KMS-11 (cell line): ENCODE measurements at regions not wholly inside any gene's neighbourhood (a gene's known extent, or its start where the extent isn't known, plus 50 kb on each side); places are given as distances from the start of the nearest gene placed in this dataset.

ENCODE experiments used
- H2AFZ ChIP-seq: fragments of 200-600 bp; sonication (generic); 2 replicates; pipeline ENCODE4 v1.6.1; 2016; ENCODE audit warnings: antibody characterized with exemption, mixed run types, low read depth
- H3K27ac ChIP-seq: fragments of 200-600 bp; sonication (generic); 2 replicates; pipeline ENCODE4 v1.6.1; 2016; ENCODE audit warnings: mild to moderate bottlenecking, mixed run types
- H3K27me3 ChIP-seq: fragments of 200-600 bp; sonication (generic); 2 replicates; pipeline ENCODE4 v1.6.1; 2017; ENCODE audit warnings: mild to moderate bottlenecking, low read depth, mixed run types, moderate library complexity; ENCODE audit not compliant: insufficient read depth
- H3K36me3 ChIP-seq: fragments of 200-600 bp; sonication (generic); 2 replicates; pipeline ENCODE4 v1.6.1; 2017; ENCODE audit warnings: mild to moderate bottlenecking, mixed run types; ENCODE audit not compliant: insufficient read depth
- H3K4me1 ChIP-seq: fragments of 200-600 bp; sonication (generic); 2 replicates; pipeline ENCODE4 v1.6.1; 2016; ENCODE audit warnings: mild to moderate bottlenecking, low read depth, mixed run types; ENCODE audit not compliant: poor library complexity, severe bottlenecking
- H3K4me2 ChIP-seq: fragments of 200-600 bp; sonication (generic); 2 replicates; pipeline ENCODE4 v1.7.0; 2016; ENCODE audit warnings: mild to moderate bottlenecking, mixed run types
- H3K4me3 ChIP-seq: fragments of 200-600 bp; sonication (generic); IDR thresholded peaks from 2 replicates; pipeline ENCODE4 v1.6.1; 2017; ENCODE audit warnings: low read depth, low read length, mixed read lengths; ENCODE audit not compliant: insufficient read depth
- H3K79me2 ChIP-seq: fragments of 200-600 bp; sonication (generic); 2 replicates; pipeline ENCODE4 v1.6.1; 2016; ENCODE audit warnings: low read depth, mixed run types; ENCODE audit not compliant: insufficient read depth
- H3K9ac ChIP-seq: fragments of 200-600 bp; sonication (generic); 2 replicates; pipeline ENCODE4 v1.6.1; 2016; ENCODE audit warnings: mild to moderate bottlenecking, mixed run types
- H4K20me1 ChIP-seq: fragments of 200-600 bp; sonication (generic); 2 replicates; pipeline ENCODE4 v1.6.1; 2016; ENCODE audit warnings: mild to moderate bottlenecking, mixed run types; ENCODE audit not compliant: insufficient read depth
- CTCF ChIP-seq: fragments of 200-600 bp; sonication (generic); conservative IDR thresholded peaks from 2 replicates; pipeline ENCODE4 v1.6.1; 2017; ENCODE audit warnings: low read depth, mild to moderate bottlenecking, antibody characterized with exemption, low read length, moderate library complexity, mixed read lengths

- Histone ChIP-seq H3K9ac (no peak overlapping the region), H3K4me3 (no peak overlapping the region), H3K4me1 (peaks cover 9% of the 10 kb centered on the region), H3K36me3 (no peaks in the 10 kb centered on the region), H3K27me3 (no peaks in the 10 kb centered on the region), H4K20me1 (no peaks in the 10 kb centered on the region), H2AFZ (no peak overlapping the region), H3K27ac (no peak overlapping the region), H3K4me2 (no peak overlapping the region), H3K79me2 (no peaks in the 10 kb centered on the region)
- TF ChIP-seq CTCF = no peak
Measured at GRCh38 chr2:151137526-151137925, 124.1 kb downstream of the RBM43 start.

GRCh38 chr2:151120011-151120410, 141.7 kb downstream of the RBM43 start:
- no peak overlapping the region for H2AFZ ChIP-seq
- H3K27me3 ChIP-seq = no peaks in the 10 kb centered on the region
- no peak overlapping the region for H3K4me2 ChIP-seq
- no peak for TF ChIP-seq CTCF
- H3K4me1 ChIP-seq = no peaks in the 10 kb centered on the region
- no peaks in the 10 kb centered on the region for H3K79me2 ChIP-seq
- H4K20me1 ChIP-seq = no peaks in the 10 kb centered on the region
- no peak overlapping the region for H3K4me3 ChIP-seq
- no peak overlapping the region for H3K27ac ChIP-seq
- no peak overlapping the region for H3K9ac ChIP-seq
- H3K36me3 ChIP-seq = no peaks in the 10 kb centered on the region

- H4K20me1 ChIP-seq = no peaks in the 10 kb centered on the region
- no peaks in the 10 kb centered on the region for H3K27me3 ChIP-seq
- TF ChIP-seq CTCF = no peak
Measured at GRCh38 chr2:151119374-151119773, 142.3 kb downstream of the RBM43 start.

GRCh38 chr2:151118269-151118668, 143.4 kb downstream of the RBM43 start:
- Histone ChIP-seq H3K79me2 (no peaks in the 10 kb centered on the region), H4K20me1 (no peaks in the 10 kb centered on the region), H3K4me3 (no peak overlapping the region), H2AFZ (no peak overlapping the region), H3K9ac (no peak overlapping the region), H3K27me3 (no peaks in the 10 kb centered on the region), H3K4me2 (no peak overlapping the region), H3K4me1 (no peaks in the 10 kb centered on the region), H3K27ac (no peak overlapping the region), H3K36me3 (no peaks in the 10 kb centered on the region)
- no peak for TF ChIP-seq CTCF

More at GRCh38 chr2:151119374-151119773, 142.3 kb downstream of the RBM43 start:
- H3K79me2 ChIP-seq = no peaks in the 10 kb centered on the region
- no peaks in the 10 kb centered on the region for H3K36me3 ChIP-seq
- H3K9ac ChIP-seq = no peak overlapping the region
- no peak overlapping the region for H3K4me3 ChIP-seq
- no peak overlapping the region for H3K4me2 ChIP-seq
- no peaks in the 10 kb centered on the region for H3K4me1 ChIP-seq
- H2AFZ ChIP-seq = no peak overlapping the region
- H3K27ac ChIP-seq = no peak overlapping the region
